HL-60 (cell line): ENCODE measurements at regions not wholly inside any gene's neighbourhood (a gene's known extent, or its start where the extent isn't known, plus 50 kb on each side); places are given as distances from the start of the nearest gene placed in this dataset.

ENCODE experiments used
- DNase-seq, 2 experiments: peaks; one replicate each; pipeline ENCODE4 v3.0.0-alpha.2; 2010 to 2020; ENCODE audit warnings: low read depth in 1 of 2, low spot score in 1 of 2
- H3K27ac ChIP-seq: fragments of 250-450 bp; sonication (Bioruptor Pico); replicated peaks from 2 replicates; pipeline ENCODE4 v1.5.1; 2020; ENCODE audit warnings: mild to moderate bottlenecking, moderate library complexity
- H3K27me3 ChIP-seq: fragments of 250-450 bp; sonication (Bioruptor Pico); 2 replicates; pipeline ENCODE4 v1.5.1; 2021; ENCODE audit warnings: mild to moderate bottlenecking, moderate library complexity; ENCODE audit not compliant: insufficient read depth, poor library complexity, severe bottlenecking
- H3K4me3 ChIP-seq: replicated peaks from 2 replicates; pipeline ENCODE4 v1.5.1; 2011; ENCODE audit warnings: mild to moderate bottlenecking, control low read depth, low read length; ENCODE audit not compliant: insufficient read depth
- CTCF ChIP-seq: IDR thresholded peaks from one replicate; pipeline ENCODE4 v1.5.1; 2011; ENCODE audit warnings: low read length, control low read depth, inconsistent platforms; ENCODE audit not compliant: insufficient read depth
- GABPA ChIP-seq: IDR thresholded peaks from 2 replicates; pipeline ENCODE4 v1.6.1; 2012; ENCODE audit warnings: low read depth
- POLR2AphosphoS5 ChIP-seq: IDR thresholded peaks from 2 replicates; pipeline ENCODE4 v1.6.1; 2012; ENCODE audit warnings: low read depth
- REST ChIP-seq: IDR thresholded peaks from 2 replicates; pipeline ENCODE4 v1.6.1; 2012; ENCODE audit warnings: low read depth; ENCODE audit not compliant: insufficient replicate concordance
- SPI1 ChIP-seq: IDR thresholded peaks from 2 replicates; pipeline ENCODE4 v1.6.1; 2012; ENCODE audit warnings: low read depth, mild to moderate bottlenecking, borderline replicate concordance

GRCh38 chr1:73874806-73875205, 323.2 kb downstream of the LRRIQ3 start:
- TF ChIP-seq CTCF, result no peak
- no peak for TF ChIP-seq POLR2AphosphoS5
- TF ChIP-seq SPI1, result no peak
- no peak for TF ChIP-seq REST
- TF ChIP-seq GABPA, result no peak
- Histone ChIP-seq H3K27me3 (no peaks in the 10 kb centered on the region), H3K27ac (no peak overlapping the region), H3K4me3 (no peak overlapping the region)
- no peak for DNase-seq

- TF ChIP-seq SPI1, result no peak
- TF ChIP-seq CTCF, result no peak
- TF ChIP-seq POLR2AphosphoS5, result no peak
- DNase-seq, result no peak
- no peaks in the 10 kb centered on the region for H3K27me3 ChIP-seq
- H3K27ac ChIP-seq, result no peak overlapping the region
- H3K4me3 ChIP-seq, result no peak overlapping the region
Observed at GRCh38 chr1:73868810-73869336, 329.1 kb downstream of the LRRIQ3 start.

GRCh38 chr1:73862355-73862754, 335.6 kb downstream of the LRRIQ3 start:
- TF ChIP-seq POLR2AphosphoS5, result no peak
- TF ChIP-seq GABPA, result no peak
- TF ChIP-seq REST, result no peak
- no peak for TF ChIP-seq CTCF
- TF ChIP-seq SPI1, result no peak
- DNase-seq, result no peak
- H3K27me3 ChIP-seq, result no peaks in the 10 kb centered on the region
- H3K27ac ChIP-seq, result no peak overlapping the region
- no peak overlapping the region for H3K4me3 ChIP-seq

- no peak overlapping the region for H3K4me3 ChIP-seq
- TF ChIP-seq CTCF, result no peak
- TF ChIP-seq REST, result no peak
- no peak for TF ChIP-seq GABPA
- TF ChIP-seq SPI1, result no peak
- TF ChIP-seq POLR2AphosphoS5, result no peak
- no peak for DNase-seq
- no peaks in the 10 kb centered on the region for H3K27me3 ChIP-seq
- H3K27ac ChIP-seq, result no peak overlapping the region
Observed at GRCh38 chr1:73860421-73860950, 337.5 kb downstream of the LRRIQ3 start.
